ENCODE measurements at regions not wholly inside any gene's neighbourhood (a gene's known extent, or its start where the extent isn't known, plus 50 kb on each side); places are given as distances from the start of the nearest gene placed in this dataset.

DNA sequence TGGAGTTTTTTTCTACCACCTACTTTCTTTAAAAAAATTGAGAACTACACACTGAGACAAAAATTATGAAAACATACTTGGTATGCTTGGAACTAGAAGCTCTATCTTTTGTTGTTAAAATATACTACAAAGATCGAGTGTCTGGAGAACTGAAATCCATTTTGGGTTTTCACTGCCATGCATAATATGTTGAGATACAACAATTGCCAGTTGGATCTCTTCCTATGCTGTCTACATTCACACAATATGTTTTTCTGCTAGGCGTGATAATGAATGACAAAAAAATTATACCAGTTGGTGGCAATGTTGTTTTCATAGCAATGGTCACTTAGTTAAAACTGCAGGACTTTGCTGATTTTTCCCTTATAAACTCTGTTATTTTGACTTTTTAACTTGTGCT is 605.4 kb upstream of the LCORL start:
- Histone ChIP-seq H3K18ac (ENCODE audit: low read depth in 1 of 2, low read length in 2 of 2) (no peak overlapping the region), H4K91ac (ENCODE audit: low read length) (no peak overlapping the region), H3K27ac (ENCODE audit: low read length, poor library complexity, severe bottlenecking) (no peak overlapping the region), H3K4me3 (ENCODE audit: insufficient read depth in 1 of 2, low read depth in 1 of 2, low read length in 2 of 2) (no peak overlapping the region), H4K8ac (ENCODE audit: low read length) (no peak overlapping the region), H3K4me1 (ENCODE audit: control insufficient read depth, insufficient read depth, low read depth, low read length) (no peaks in the 10 kb centered on the region), H2AFZ (ENCODE audit: low read depth, low read length) (no peak overlapping the region), H3K9ac (ENCODE audit: low read length) (no peak overlapping the region), H2BK12ac (ENCODE audit: low read length in 2 of 2) (no peak overlapping the region), H3K23ac (ENCODE audit: low read length in 2 of 2) (no peak overlapping the region), H3K36me3 (ENCODE audit: control insufficient read depth in 1 of 2, insufficient read depth in 2 of 2, low read depth in 1 of 2, low read length in 2 of 2) (no peaks in the 10 kb centered on the region), H2BK5ac (ENCODE audit: low read depth, low read length, poor library complexity, severe bottlenecking) (no peak overlapping the region), H3K27me3 (ENCODE audit: control insufficient read depth in 1 of 2, insufficient read depth in 1 of 2, low read length in 2 of 2) (no peaks in the 10 kb centered on the region), H2BK120ac (ENCODE audit: low read depth, low read length) (no peak overlapping the region), H2AK5ac (ENCODE audit: low read length, severe bottlenecking) (no peak overlapping the region), H3K79me1 (replicated peaks; ENCODE audit: low read length, poor library complexity, severe bottlenecking) (no peaks in the 10 kb centered on the region), H3K9me3 (ENCODE audit: control insufficient read depth, low read length) (no peaks in the 10 kb centered on the region), H3K14ac (ENCODE audit: low read length in 2 of 2) (no peak overlapping the region), H2BK15ac (ENCODE audit: low read depth, poor library complexity, severe bottlenecking) (no peak overlapping the region), H3K4ac (ENCODE audit: low read depth in 1 of 2, low read length in 2 of 2) (no peak overlapping the region), H3K4me2 (ENCODE audit: low read length, poor library complexity, severe bottlenecking) (no peak overlapping the region)
- WGBS = no CpG with 5 or more reads among the region's 2 CpGs
- no peak for DNase-seq

DNA sequence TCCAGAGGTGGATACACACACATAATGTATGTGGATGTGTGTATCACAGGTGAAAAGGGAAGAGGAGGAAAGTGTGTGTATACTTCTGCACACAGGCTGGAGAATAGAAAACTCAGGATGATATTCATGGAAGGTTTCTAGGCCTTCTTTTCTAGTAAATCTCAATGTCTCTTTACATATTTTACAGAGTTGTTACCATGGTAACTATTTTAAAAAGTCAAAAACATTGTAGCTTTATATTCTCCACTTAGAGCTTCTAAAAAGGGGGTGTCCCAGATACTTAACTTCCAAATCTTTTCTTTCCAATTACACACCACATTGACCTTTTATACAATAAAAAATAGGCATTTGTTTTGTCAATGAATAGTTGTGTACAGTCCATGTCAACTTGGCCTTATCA is 604.8 kb upstream of the LCORL start:
- H3K18ac ChIP-seq (ENCODE audit: low read depth in 1 of 2, low read length in 2 of 2) = no peak overlapping the region
- no peaks in the 10 kb centered on the region for H3K9me3 ChIP-seq (ENCODE audit: control insufficient read depth, low read length)
- no peak overlapping the region for H3K23ac ChIP-seq (ENCODE audit: low read length in 2 of 2)
- no peak overlapping the region for H3K4me2 ChIP-seq (ENCODE audit: low read length, poor library complexity, severe bottlenecking)
- H3K4ac ChIP-seq (ENCODE audit: low read depth in 1 of 2, low read length in 2 of 2) = no peak overlapping the region
- DNase-seq = no peak
- H3K27ac ChIP-seq (ENCODE audit: low read length, poor library complexity, severe bottlenecking) = no peak overlapping the region
- no peaks in the 10 kb centered on the region for H3K4me1 ChIP-seq (ENCODE audit: control insufficient read depth, insufficient read depth, low read depth, low read length)
- H3K27me3 ChIP-seq (ENCODE audit: control insufficient read depth in 1 of 2, insufficient read depth in 1 of 2, low read length in 2 of 2) = no peaks in the 10 kb centered on the region
- H4K8ac ChIP-seq (ENCODE audit: low read length) = no peak overlapping the region
- no peaks in the 10 kb centered on the region for H3K36me3 ChIP-seq (ENCODE audit: control insufficient read depth in 1 of 2, insufficient read depth in 2 of 2, low read depth in 1 of 2, low read length in 2 of 2)
- H2AFZ ChIP-seq (ENCODE audit: low read depth, low read length) = no peak overlapping the region
- no peak overlapping the region for H4K91ac ChIP-seq (ENCODE audit: low read length)
- no peak overlapping the region for H3K4me3 ChIP-seq (ENCODE audit: insufficient read depth in 1 of 2, low read depth in 1 of 2, low read length in 2 of 2)
- no peak overlapping the region for H3K14ac ChIP-seq (ENCODE audit: low read length in 2 of 2)
- H2BK15ac ChIP-seq (ENCODE audit: low read depth, poor library complexity, severe bottlenecking) = no peak overlapping the region
- no peak overlapping the region for H3K9ac ChIP-seq (ENCODE audit: low read length)
- no peaks in the 10 kb centered on the region for H3K79me1 ChIP-seq (replicated peaks; ENCODE audit: low read length, poor library complexity, severe bottlenecking)
- no peak overlapping the region for H2BK5ac ChIP-seq (ENCODE audit: low read depth, low read length, poor library complexity, severe bottlenecking)
- H2BK12ac ChIP-seq (ENCODE audit: low read length in 2 of 2) = no peak overlapping the region
- H2AK5ac ChIP-seq (ENCODE audit: low read length, severe bottlenecking) = no peak overlapping the region
- H2BK120ac ChIP-seq (ENCODE audit: low read depth, low read length) = no peak overlapping the region

DNA sequence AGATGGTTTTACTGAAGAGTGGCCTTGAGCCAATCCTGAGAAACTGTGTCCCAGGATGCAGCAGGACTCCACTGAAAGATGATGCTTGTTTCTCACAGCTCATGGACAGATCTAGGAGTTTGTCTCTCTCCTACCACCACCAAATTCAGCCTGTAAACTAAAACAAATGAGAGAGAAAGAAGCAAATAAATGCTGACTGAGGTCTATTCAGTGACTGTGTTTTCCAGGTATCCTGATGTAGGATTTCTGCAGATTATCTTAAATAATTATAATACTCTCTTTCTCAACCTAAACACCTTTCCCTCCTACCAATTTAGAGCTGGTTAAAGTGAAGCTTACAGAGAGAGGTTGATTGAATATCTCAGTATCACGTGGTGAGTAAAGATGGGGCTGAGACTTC is 599.6 kb upstream of the LCORL start:
- Histone ChIP-seq H3K27ac (ENCODE audit: low read length, poor library complexity, severe bottlenecking) (no peak overlapping the region), H3K14ac (ENCODE audit: low read length in 2 of 2) (no peak overlapping the region), H3K9ac (ENCODE audit: low read length) (no peak overlapping the region), H3K9me3 (ENCODE audit: control insufficient read depth, low read length) (no peaks in the 10 kb centered on the region), H4K91ac (ENCODE audit: low read length) (no peak overlapping the region), H3K4me3 (ENCODE audit: insufficient read depth in 1 of 2, low read depth in 1 of 2, low read length in 2 of 2) (no peak overlapping the region), H2BK5ac (ENCODE audit: low read depth, low read length, poor library complexity, severe bottlenecking) (no peak overlapping the region), H4K8ac (ENCODE audit: low read length) (no peak overlapping the region), H2BK120ac (ENCODE audit: low read depth, low read length) (no peak overlapping the region), H3K27me3 (ENCODE audit: control insufficient read depth in 1 of 2, insufficient read depth in 1 of 2, low read length in 2 of 2) (no peaks in the 10 kb centered on the region), H2BK15ac (ENCODE audit: low read depth, poor library complexity, severe bottlenecking) (no peak overlapping the region), H3K4me2 (ENCODE audit: low read length, poor library complexity, severe bottlenecking) (no peak overlapping the region), H2AK5ac (ENCODE audit: low read length, severe bottlenecking) (no peak overlapping the region), H3K4me1 (ENCODE audit: control insufficient read depth, insufficient read depth, low read depth, low read length) (no peaks in the 10 kb centered on the region), H3K23ac (ENCODE audit: low read length in 2 of 2) (no peak overlapping the region), H3K18ac (ENCODE audit: low read depth in 1 of 2, low read length in 2 of 2) (no peak overlapping the region), H2AFZ (ENCODE audit: low read depth, low read length) (no peak overlapping the region), H3K4ac (ENCODE audit: low read depth in 1 of 2, low read length in 2 of 2) (no peak overlapping the region), H3K79me1 (replicated peaks; ENCODE audit: low read length, poor library complexity, severe bottlenecking) (no peaks in the 10 kb centered on the region), H3K36me3 (ENCODE audit: control insufficient read depth in 1 of 2, insufficient read depth in 2 of 2, low read depth in 1 of 2, low read length in 2 of 2) (no peaks in the 10 kb centered on the region), H2BK12ac (ENCODE audit: low read length in 2 of 2) (no peak overlapping the region)
- no peak for DNase-seq
- WGBS = no CpG with 5 or more reads among the region's 1 CpG

DNA sequence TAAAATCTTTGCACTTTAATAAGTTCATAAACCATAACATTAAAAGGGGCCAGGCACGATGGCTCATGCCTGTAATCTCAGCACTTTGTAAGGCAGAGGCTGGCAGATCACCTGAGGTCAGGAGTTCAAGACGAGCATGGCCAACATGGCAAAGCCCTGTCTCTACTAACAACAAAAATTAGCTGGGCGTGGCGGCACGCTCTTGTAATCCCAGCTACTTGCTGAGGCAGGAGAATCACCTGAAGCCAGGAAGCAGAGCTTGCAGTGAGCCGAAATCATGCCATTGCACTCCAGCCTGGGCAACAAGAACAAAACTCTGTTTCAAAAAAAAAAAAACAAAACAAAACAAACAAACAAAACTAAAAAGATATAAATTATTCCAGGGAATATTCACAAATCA is 595.2 kb upstream of the LCORL start:
- H4K8ac ChIP-seq (ENCODE audit: low read length) = no peak overlapping the region
- H2BK12ac ChIP-seq (ENCODE audit: low read length in 2 of 2) = no peak overlapping the region
- WGBS = 63% methylated on average over 6 of the region's 6 CpGs
- no peaks in the 10 kb centered on the region for H3K79me1 ChIP-seq (replicated peaks; ENCODE audit: low read length, poor library complexity, severe bottlenecking)
- no peak overlapping the region for H3K4me2 ChIP-seq (ENCODE audit: low read length, poor library complexity, severe bottlenecking)
- H3K23ac ChIP-seq (ENCODE audit: low read length in 2 of 2) = no peak overlapping the region
- no peak overlapping the region for H3K27ac ChIP-seq (ENCODE audit: low read length, poor library complexity, severe bottlenecking)
- H4K91ac ChIP-seq (ENCODE audit: low read length) = no peak overlapping the region
- H2BK120ac ChIP-seq (ENCODE audit: low read depth, low read length) = no peak overlapping the region
- no peak overlapping the region for H2AK5ac ChIP-seq (ENCODE audit: low read length, severe bottlenecking)
- no peaks in the 10 kb centered on the region for H3K4me1 ChIP-seq (ENCODE audit: control insufficient read depth, insufficient read depth, low read depth, low read length)
- no peak overlapping the region for H3K9ac ChIP-seq (ENCODE audit: low read length)
- H2AFZ ChIP-seq (ENCODE audit: low read depth, low read length) = no peak overlapping the region
- no peaks in the 10 kb centered on the region for H3K36me3 ChIP-seq (ENCODE audit: control insufficient read depth in 1 of 2, insufficient read depth in 2 of 2, low read depth in 1 of 2, low read length in 2 of 2)
- no peak overlapping the region for H3K4ac ChIP-seq (ENCODE audit: low read depth in 1 of 2, low read length in 2 of 2)
- H3K18ac ChIP-seq (ENCODE audit: low read depth in 1 of 2, low read length in 2 of 2) = no peak overlapping the region
- DNase-seq = no peak
- no peak overlapping the region for H2BK5ac ChIP-seq (ENCODE audit: low read depth, low read length, poor library complexity, severe bottlenecking)
- no peak overlapping the region for H3K14ac ChIP-seq (ENCODE audit: low read length in 2 of 2)
- no peak overlapping the region for H3K4me3 ChIP-seq (ENCODE audit: insufficient read depth in 1 of 2, low read depth in 1 of 2, low read length in 2 of 2)
- H3K9me3 ChIP-seq (ENCODE audit: control insufficient read depth, low read length) = no peaks in the 10 kb centered on the region
- H3K27me3 ChIP-seq (ENCODE audit: control insufficient read depth in 1 of 2, insufficient read depth in 1 of 2, low read length in 2 of 2) = no peaks in the 10 kb centered on the region
- H2BK15ac ChIP-seq (ENCODE audit: low read depth, poor library complexity, severe bottlenecking) = no peak overlapping the region

All from mesenchymal stem cell (in vitro differentiated cells and primary cell).